HCT116 (cell line): ENCODE measurements at regions not wholly inside any gene's neighbourhood (a gene's known extent, or its start where the extent isn't known, plus 50 kb on each side); places are given as distances from the start of the nearest gene placed in this dataset.

ENCODE experiments used
- ATAC-seq: fragments of 200-7000 bp; cut with Tn5 transposase; 2 replicates; pipeline ENCODE4 v1.9.1; 2020; ENCODE audit warnings: mild to moderate bottlenecking, moderate library complexity
- BruUV-seq: library from RNA; stranded (reverse); fragments of 400-500 nt; replicated peaks from 2 replicates; lab custom pipeline; 2021; lab: Mats Ljungman, UMichigan
- CTCF ChIA-PET: fragments of 300-600 bp; sonication (Branson Sonifier 250); formaldehyde crosslinking; loops from one replicate; lab custom pipeline; 2021; ENCODE audit warnings: antibody characterized with exemption; lab: Charles Lee
- POLR2A ChIA-PET: fragments of 300-600, 350-600 bp; sonication (Branson Sonifier 250); formaldehyde crosslinking; loops from one replicate; lab custom pipeline; 2021; ENCODE audit warnings: antibody characterized with exemption; lab: Charles Lee
- RAD21 ChIA-PET, 2 experiments: fragments of 300-600 bp; sonication (Branson Sonifier 250); formaldehyde crosslinking; loops; one replicate each; lab custom pipeline; 2023; ENCODE audit warnings: low total read pairs in 2 of 2; ENCODE audit not compliant: uncharacterized antibody in 2 of 2, unreplicated experiment in 2 of 2, low non-redundant PET in 1 of 2; lab: Charles Lee
- DNase-seq: peaks from one replicate; pipeline ENCODE4 v3.0.0-alpha.2; 2010; ENCODE audit warnings: low read depth, low spot score
- H2AFZ ChIP-seq: fragments of 200-600 bp; shearing (Covaris generic), sonication (generic); 2 replicates; pipeline ENCODE4 v1.6.1; 2017; ENCODE audit warnings: low read depth, mixed run types, mixed read lengths, antibody characterized with exemption, low read length; ENCODE audit not compliant: poor library complexity, severe bottlenecking
- H3K27ac ChIP-seq: 2 replicates; pipeline ENCODE4 v1.5.1; 2012; ENCODE audit warnings: low read depth, low read length
- H3K27me3 ChIP-seq: fragments of 200-600 bp; sonication (generic); 2 replicates; pipeline ENCODE4 v1.6.1; 2016; ENCODE audit warnings: mixed run types, low read length, mixed read lengths; ENCODE audit not compliant: insufficient read depth
- H3K36me3 ChIP-seq, 2 experiments: fragments of 200-500 bp in 1 of 2; fragments of 200-600 bp in 1 of 2; sonication (Bioruptor generic) in 1 of 2; sonication (generic) in 1 of 2; 2 replicates each; pipeline versions ENCODE4 v1.5.1 to v1.6.1; 2014 to 2016; ENCODE audit warnings: low read length in 2 of 2, inconsistent platforms in 1 of 2, mixed read lengths in 1 of 2, mixed run types in 1 of 2; ENCODE audit not compliant: insufficient read depth in 2 of 2, control insufficient read depth in 1 of 2
- H3K4me1 ChIP-seq, 2 experiments: fragments of 200-600 bp in 1 of 2; sonication (generic) in 1 of 2; 2 replicates each; pipeline versions ENCODE4 v1.5.1 to v1.6.1; 2012 to 2017; ENCODE audit warnings: low read length in 2 of 2, inconsistent platforms in 1 of 2, mild to moderate bottlenecking in 1 of 2, mixed read lengths in 1 of 2, mixed run types in 1 of 2, moderate library complexity in 1 of 2; ENCODE audit not compliant: insufficient read depth in 2 of 2, control insufficient read depth in 1 of 2
- H3K4me2 ChIP-seq: fragments of 200-600 bp; sonication (generic); 2 replicates; pipeline ENCODE4 v1.6.1; 2017; ENCODE audit warnings: mixed run types, low read length, mixed read lengths
- H3K4me3 ChIP-seq, 2 experiments: fragments of 200-600 bp in 1 of 2; sonication (generic) in 1 of 2; replicated peaks in 1 of 2; 2 replicates each; pipeline ENCODE4 v1.5.1; 2011 to 2016; ENCODE audit warnings: low read length in 2 of 2, control low read depth in 1 of 2, low read depth in 1 of 2, mild to moderate bottlenecking in 1 of 2, mixed read lengths in 1 of 2, mixed run types in 1 of 2
- H3K79me2 ChIP-seq: fragments of 200-600 bp; sonication (generic); 2 replicates; pipeline ENCODE4 v1.6.1; 2017; ENCODE audit warnings: mild to moderate bottlenecking, mixed run types, low read length, moderate library complexity, mixed read lengths; ENCODE audit not compliant: insufficient read depth
- H3K9ac ChIP-seq: fragments of 200-600 bp; sonication (generic); 2 replicates; pipeline ENCODE4 v1.6.1; 2016; ENCODE audit warnings: low read length, mixed read lengths
- H3K9me2 ChIP-seq: fragments of 200-600 bp; sonication (generic), shearing (Covaris generic); 2 replicates; pipeline ENCODE4 v1.6.1; 2017; ENCODE audit warnings: mixed run types, mild to moderate bottlenecking, moderate library complexity; ENCODE audit not compliant: insufficient read depth
- H3K9me3 ChIP-seq, 2 experiments: fragments of 200-500 bp in 1 of 2; fragments of 200-600 bp in 1 of 2; sonication (Bioruptor generic) in 1 of 2; sonication (generic) in 1 of 2; 2 replicates each; pipeline ENCODE4 v1.6.1; 2014 to 2017; ENCODE audit warnings: low read length in 2 of 2, mixed read lengths in 2 of 2, inconsistent platforms in 1 of 2, low read depth in 1 of 2, mild to moderate bottlenecking in 1 of 2, mixed run types in 1 of 2, moderate library complexity in 1 of 2; ENCODE audit not compliant: control insufficient read depth in 1 of 2, insufficient read depth in 1 of 2
- H4K20me1 ChIP-seq: fragments of 200-600 bp; sonication (generic), shearing (Covaris generic); 2 replicates; pipeline ENCODE4 v1.6.1; 2017; ENCODE audit warnings: mixed run types, mild to moderate bottlenecking, moderate library complexity; ENCODE audit not compliant: insufficient read depth
- EGR1 ChIP-seq: IDR thresholded peaks from 2 replicates; pipeline ENCODE4 v1.6.1; 2012; ENCODE audit warnings: low read depth
- ELF1 ChIP-seq: IDR thresholded peaks from 2 replicates; pipeline ENCODE4 v1.6.1; 2012; ENCODE audit warnings: low read depth, borderline replicate concordance
- EZH2 ChIP-seq: fragments of 200-600 bp; sonication (generic); IDR thresholded peaks from 2 replicates; pipeline ENCODE4 v1.6.1; 2017; ENCODE audit warnings: antibody characterized with exemption, mixed run types
- EZH2phosphoT487 ChIP-seq: fragments of 200-600 bp; IDR thresholded peaks from 2 replicates; pipeline ENCODE4 v1.6.1; 2018; ENCODE audit warnings: antibody characterized with exemption, borderline replicate concordance
- FOSL1 ChIP-seq: IDR thresholded peaks from 2 replicates; pipeline ENCODE4 v1.6.1; 2012; ENCODE audit warnings: low read depth
- JUND ChIP-seq: IDR thresholded peaks from 2 replicates; pipeline ENCODE4 v1.6.1; 2012
- MAX ChIP-seq: IDR thresholded peaks from 2 replicates; pipeline ENCODE4 v1.6.1; 2012
- RAD21 ChIP-seq: IDR thresholded peaks from 2 replicates; pipeline ENCODE4 v1.6.1; 2012; ENCODE audit warnings: low read depth, mild to moderate bottlenecking
- REST ChIP-seq: IDR thresholded peaks from 2 replicates; pipeline ENCODE4 v1.6.1; 2012; ENCODE audit warnings: low read depth
- SIN3A ChIP-seq: IDR thresholded peaks from 2 replicates; pipeline ENCODE4 v1.6.1; 2012; ENCODE audit warnings: low read depth
- SP1 ChIP-seq: IDR thresholded peaks from 2 replicates; pipeline ENCODE4 v1.6.1; 2012; ENCODE audit warnings: low read depth
- SRF ChIP-seq: IDR thresholded peaks from 2 replicates; pipeline ENCODE4 v1.6.1; 2012; ENCODE audit warnings: low read depth
- TCF7L2 ChIP-seq: IDR thresholded peaks from 2 replicates; pipeline ENCODE4 v1.7.0; 2011; ENCODE audit warnings: borderline replicate concordance, inconsistent platforms; ENCODE audit not compliant: insufficient read depth, insufficient read length; ENCODE audit errors: extremely low read depth
- YY1 ChIP-seq: IDR thresholded peaks from 2 replicates; pipeline ENCODE4 v1.6.1; 2011; ENCODE audit warnings: low read length, low read depth, moderate library complexity, mild to moderate bottlenecking; ENCODE audit not compliant: insufficient replicate concordance; ENCODE audit errors: extremely low read depth
- ZFX ChIP-seq: fragments of 450-650 bp; IDR thresholded peaks from 2 replicates; pipeline ENCODE4 v1.6.1; 2017
- ZNF274 ChIP-seq: fragments of 200-500 bp; sonication (Bioruptor generic); IDR thresholded peaks from 2 replicates; pipeline ENCODE4 v1.6.1; 2014; ENCODE audit warnings: mild to moderate bottlenecking, low read depth, low read length, inconsistent platforms
- intact Hi-C: fragments of 100-400 bp; cut with micrococcal nuclease; formaldehyde crosslinking; loops from 2 replicates; pipeline ENCODE4 v1.10.0; 2022
- TF ChIP-seq, protein P1 (sequence below), 3 experiments: fragments of 200-600 bp in 1 of 3; sonication (generic) in 1 of 3; IDR thresholded peaks in 2 of 3; conservative IDR thresholded peaks in 1 of 3; 2 replicates each; pipeline ENCODE4 v1.5.1; 2012 to 2017; ENCODE audit warnings: low read depth in 2 of 3, low read length in 2 of 3, antibody characterized with exemption in 1 of 3, borderline replicate concordance in 1 of 3, control low read depth in 1 of 3, mild to moderate bottlenecking in 1 of 3, mixed read lengths in 1 of 3, mixed run types in 1 of 3, moderate library complexity in 1 of 3; ENCODE audit not compliant: insufficient read depth in 1 of 3
- TF ChIP-seq, protein P2 (sequence below): IDR thresholded peaks from 2 replicates; pipeline ENCODE4 v1.6.1; 2012
- TF ChIP-seq, protein P3 (sequence below): IDR thresholded peaks from 2 replicates; pipeline ENCODE4 v1.6.1; 2011; ENCODE audit warnings: mild to moderate bottlenecking, low read length, moderate library complexity; ENCODE audit not compliant: insufficient replicate concordance; ENCODE audit errors: extremely low read depth

DNA sequence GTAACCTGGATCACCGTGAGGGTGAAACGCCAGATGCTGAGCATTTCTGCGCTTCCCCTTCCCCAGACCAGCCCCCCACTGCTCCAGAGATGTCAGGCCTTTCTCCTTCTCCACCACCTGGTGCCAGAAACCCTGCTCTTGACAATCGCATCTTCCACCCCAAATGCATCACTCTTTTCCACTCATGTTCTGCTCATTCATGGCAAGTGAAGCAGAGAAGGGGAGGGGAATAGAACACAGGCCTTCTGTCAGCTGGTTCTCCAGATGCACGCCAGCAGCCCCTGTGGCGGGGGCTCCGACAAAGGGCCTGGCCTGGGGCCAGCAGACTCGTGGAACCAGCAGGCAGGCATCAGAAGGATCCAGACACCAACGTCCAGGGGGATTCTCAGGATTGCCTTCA is 68.5 kb upstream of the SVIL start:
- intact Hi-C loops = no loop called here
- DNase-seq (no peak), ATAC-seq (no peak)
- Histone ChIP-seq H3K4me3 (no peak overlapping the region), H3K27ac (no peak overlapping the region), H3K9me2 (no peaks in the 10 kb centered on the region), H3K9ac (no peak overlapping the region), H2AFZ (no peak overlapping the region), H3K36me3 (no peaks in the 10 kb centered on the region), H3K27me3 (no peaks in the 10 kb centered on the region), H3K4me2 (no peak overlapping the region), H3K79me2 (0 out of 2 replicates have a peak, but pooled peaks cover 3% of the 10 kb centered on the region), H3K9me3 (no peaks in the 10 kb centered on the region), H3K4me1 (no peaks in the 10 kb centered on the region), H4K20me1 (no peaks in the 10 kb centered on the region)
- no TSS peak for BruUV-seq
- CTCF ChIA-PET = no interaction called here
- POLR2A ChIA-PET = no interaction called here
- RAD21 ChIA-PET = no interaction called here
- TF ChIP-seq RAD21 = no peak
- TF ChIP-seq, protein P1, sequence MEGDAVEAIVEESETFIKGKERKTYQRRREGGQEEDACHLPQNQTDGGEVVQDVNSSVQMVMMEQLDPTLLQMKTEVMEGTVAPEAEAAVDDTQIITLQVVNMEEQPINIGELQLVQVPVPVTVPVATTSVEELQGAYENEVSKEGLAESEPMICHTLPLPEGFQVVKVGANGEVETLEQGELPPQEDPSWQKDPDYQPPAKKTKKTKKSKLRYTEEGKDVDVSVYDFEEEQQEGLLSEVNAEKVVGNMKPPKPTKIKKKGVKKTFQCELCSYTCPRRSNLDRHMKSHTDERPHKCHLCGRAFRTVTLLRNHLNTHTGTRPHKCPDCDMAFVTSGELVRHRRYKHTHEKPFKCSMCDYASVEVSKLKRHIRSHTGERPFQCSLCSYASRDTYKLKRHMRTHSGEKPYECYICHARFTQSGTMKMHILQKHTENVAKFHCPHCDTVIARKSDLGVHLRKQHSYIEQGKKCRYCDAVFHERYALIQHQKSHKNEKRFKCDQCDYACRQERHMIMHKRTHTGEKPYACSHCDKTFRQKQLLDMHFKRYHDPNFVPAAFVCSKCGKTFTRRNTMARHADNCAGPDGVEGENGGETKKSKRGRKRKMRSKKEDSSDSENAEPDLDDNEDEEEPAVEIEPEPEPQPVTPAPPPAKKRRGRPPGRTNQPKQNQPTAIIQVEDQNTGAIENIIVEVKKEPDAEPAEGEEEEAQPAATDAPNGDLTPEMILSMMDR (IDR thresholded peaks at IDR 0.05 in 2 of 3, conservative IDR thresholded peaks at IDR 0.05 in 1 of 3; ENCODE audit: borderline replicate concordance in 1 of 3, insufficient read depth in 1 of 3, low read depth in 2 of 3, low read length in 2 of 3) = no peak
- no peak for TF ChIP-seq ZFX
- TF ChIP-seq, protein P2, sequence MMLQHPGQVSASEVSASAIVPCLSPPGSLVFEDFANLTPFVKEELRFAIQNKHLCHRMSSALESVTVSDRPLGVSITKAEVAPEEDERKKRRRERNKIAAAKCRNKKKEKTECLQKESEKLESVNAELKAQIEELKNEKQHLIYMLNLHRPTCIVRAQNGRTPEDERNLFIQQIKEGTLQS = no peak
- no peak for TF ChIP-seq SRF
- TF ChIP-seq FOSL1 = no peak
- TF ChIP-seq MAX = no peak
- TF ChIP-seq SIN3A = no peak
- TF ChIP-seq SP1 = no peak
- no peak for TF ChIP-seq ZNF274
- no peak for TF ChIP-seq EGR1
- TF ChIP-seq ELF1 = no peak
- TF ChIP-seq YY1 = no peak
- TF ChIP-seq TCF7L2 = no peak
- no peak for TF ChIP-seq REST
- TF ChIP-seq, protein P3, sequence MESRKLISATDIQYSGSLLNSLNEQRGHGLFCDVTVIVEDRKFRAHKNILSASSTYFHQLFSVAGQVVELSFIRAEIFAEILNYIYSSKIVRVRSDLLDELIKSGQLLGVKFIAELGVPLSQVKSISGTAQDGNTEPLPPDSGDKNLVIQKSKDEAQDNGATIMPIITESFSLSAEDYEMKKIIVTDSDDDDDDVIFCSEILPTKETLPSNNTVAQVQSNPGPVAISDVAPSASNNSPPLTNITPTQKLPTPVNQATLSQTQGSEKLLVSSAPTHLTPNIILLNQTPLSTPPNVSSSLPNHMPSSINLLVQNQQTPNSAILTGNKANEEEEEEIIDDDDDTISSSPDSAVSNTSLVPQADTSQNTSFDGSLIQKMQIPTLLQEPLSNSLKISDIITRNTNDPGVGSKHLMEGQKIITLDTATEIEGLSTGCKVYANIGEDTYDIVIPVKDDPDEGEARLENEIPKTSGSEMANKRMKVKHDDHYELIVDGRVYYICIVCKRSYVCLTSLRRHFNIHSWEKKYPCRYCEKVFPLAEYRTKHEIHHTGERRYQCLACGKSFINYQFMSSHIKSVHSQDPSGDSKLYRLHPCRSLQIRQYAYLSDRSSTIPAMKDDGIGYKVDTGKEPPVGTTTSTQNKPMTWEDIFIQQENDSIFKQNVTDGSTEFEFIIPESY = no peak
- TF ChIP-seq EZH2phosphoT487 = no peak
- TF ChIP-seq JUND = no peak
- TF ChIP-seq EZH2 = no peak
